H1 (cell line): ENCODE measurements at regions not wholly inside any gene's neighbourhood (a gene's known extent, or its start where the extent isn't known, plus 50 kb on each side); places are given as distances from the start of the nearest gene placed in this dataset.

ENCODE experiments used
- CBX8 ChIP-seq: fragments of 300-800, 300-1000 bp; sonication (generic); IDR thresholded peaks from 2 replicates; pipeline ENCODE4 v1.7.1; 2016; ENCODE audit warnings: low read depth, low read length, borderline replicate concordance
- CTCF ChIP-seq, 3 experiments: IDR thresholded peaks; 1 replicate in 2 of 3; 2 replicates in 1 of 3; pipeline versions ENCODE4 v1.5.1 to v1.6.1; 2011; ENCODE audit warnings: low read length in 3 of 3, mild to moderate bottlenecking in 3 of 3, inconsistent platforms in 2 of 3, low read depth in 1 of 3, moderate library complexity in 1 of 3; ENCODE audit not compliant: insufficient read depth in 1 of 3; ENCODE audit errors: control extremely low read depth in 1 of 3
- EP300 ChIP-seq, 2 experiments: IDR thresholded peaks; 1 replicate in 1 of 2; 2 replicates in 1 of 2; pipeline ENCODE4 v1.6.1; 2011 to 2012; ENCODE audit warnings: low read depth in 2 of 2, low read length in 2 of 2, mild to moderate bottlenecking in 2 of 2, borderline replicate concordance in 1 of 2, inconsistent platforms in 1 of 2, moderate library complexity in 1 of 2
- GABPA ChIP-seq: IDR thresholded peaks from 2 replicates; pipeline ENCODE4 v1.6.1; 2011; ENCODE audit warnings: mild to moderate bottlenecking, low read length, moderate library complexity, borderline replicate concordance; ENCODE audit not compliant: insufficient read depth
- POLR2A ChIP-seq, 2 experiments: IDR thresholded peaks; 1 replicate in 1 of 2; 2 replicates in 1 of 2; pipeline ENCODE4 v1.6.1; 2011; ENCODE audit warnings: low read depth in 2 of 2, low read length in 2 of 2, mild to moderate bottlenecking in 2 of 2; ENCODE audit errors: control extremely low read depth in 1 of 2
- RNF2 ChIP-seq: fragments of 200-900, 300-1000 bp; sonication (generic); IDR thresholded peaks from 2 replicates; pipeline ENCODE4 v1.7.1; 2016; ENCODE audit warnings: borderline replicate concordance, low read depth, mild to moderate bottlenecking, antibody characterized with exemption, low read length; ENCODE audit not compliant: poor library complexity, severe bottlenecking; ENCODE audit errors: missing control alignments
- SP1 ChIP-seq: IDR thresholded peaks from 2 replicates; pipeline ENCODE4 v1.6.1; 2011; ENCODE audit warnings: low read depth, low read length
- USF2 ChIP-seq: IDR thresholded peaks from 2 replicates; pipeline ENCODE4 v1.6.1; 2011; ENCODE audit warnings: low read length, improper control_type of control experiment
- YY1 ChIP-seq: IDR thresholded peaks from 2 replicates; pipeline ENCODE4 v1.6.1; 2011; ENCODE audit warnings: low read depth, mild to moderate bottlenecking, low read length

GRCh38 chr17:63150994-63151464 is 185.0 kb downstream of the TANC2 start:
- no peak for TF ChIP-seq POLR2A (IDR thresholded peaks at IDR 0.05; ENCODE audit: control extremely low read depth in 1 of 2, low read depth in 2 of 2, low read length in 2 of 2)
- TF ChIP-seq YY1 = no peak
- no peak for TF ChIP-seq GABPA
- no peak for TF ChIP-seq CBX8
- TF ChIP-seq RNF2 = no peak
- no peak for TF ChIP-seq EP300 (IDR thresholded peaks at IDR 0.05; ENCODE audit: borderline replicate concordance in 1 of 2, low read depth in 2 of 2, low read length in 2 of 2)
- no peak for TF ChIP-seq USF2
- TF ChIP-seq CTCF (IDR thresholded peaks at IDR 0.05; ENCODE audit: control extremely low read depth in 1 of 3, insufficient read depth in 1 of 3, low read depth in 1 of 3, low read length in 3 of 3) = no peak
- TF ChIP-seq SP1 = no peak
